GM23338 (cell line): ENCODE measurements at regions not wholly inside any gene's neighbourhood (a gene's known extent, or its start where the extent isn't known, plus 50 kb on each side); places are given as distances from the start of the nearest gene placed in this dataset.

Experiments used
- ATAC-seq: fragments of 200-7000 bp; cut with Tn5 transposase; 3 replicates; pipeline ENCODE4 v1.9.1; 2020
- DNase-seq: peaks from one replicate; pipeline ENCODE4 v3.0.0-alpha.2; 2015; ENCODE audit warnings: low spot score
- H2AFZ ChIP-seq: fragments of 200-600 bp; sonication (generic); 2 replicates; pipeline ENCODE4 v1.8.0; 2016; ENCODE audit warnings: antibody characterized with exemption, mild to moderate bottlenecking, moderate library complexity
- H3F3A ChIP-seq: fragments of 200-600 bp; sonication (generic); replicated peaks from 2 replicates; pipeline ENCODE4 v1.8.0; 2017; ENCODE audit warnings: antibody characterized with exemption, mixed run types, low read depth
- H3K27ac ChIP-seq: fragments of 200-600 bp; sonication (generic); 2 replicates; pipeline ENCODE4 v1.6.1; 2016; ENCODE audit warnings: low read depth
- H3K27me3 ChIP-seq: fragments of 200-600 bp; sonication (generic); 2 replicates; pipeline ENCODE4 v1.8.0; 2016; ENCODE audit warnings: mild to moderate bottlenecking, mixed run types, moderate library complexity; ENCODE audit not compliant: insufficient read depth
- H3K36me3 ChIP-seq: fragments of 200-600 bp; sonication (generic); 2 replicates; pipeline ENCODE4 v1.8.0; 2016; ENCODE audit warnings: mild to moderate bottlenecking; ENCODE audit not compliant: insufficient read depth
- H3K4me1 ChIP-seq: fragments of 200-600 bp; sonication (generic); 2 replicates; pipeline ENCODE4 v1.8.0; 2016; ENCODE audit warnings: mild to moderate bottlenecking, moderate library complexity; ENCODE audit not compliant: insufficient read depth
- H3K4me2 ChIP-seq: fragments of 200-600 bp; sonication (generic); 2 replicates; pipeline ENCODE4 v1.7.1; 2017; ENCODE audit warnings: mixed run types
- H3K4me3 ChIP-seq: fragments of 200-600 bp; sonication (generic); 2 replicates; pipeline ENCODE4 v1.6.1; 2016; ENCODE audit warnings: mixed run types
- H3K79me2 ChIP-seq: fragments of 200-600 bp; sonication (generic); replicated peaks from 2 replicates; pipeline ENCODE4 v1.8.0; 2017; ENCODE audit warnings: mild to moderate bottlenecking; ENCODE audit not compliant: insufficient read depth
- H3K9me2 ChIP-seq: fragments of 200-600 bp; sonication (generic); 2 replicates; pipeline ENCODE4 v1.8.0; 2017; ENCODE audit not compliant: insufficient read depth
- H4K20me1 ChIP-seq: fragments of 200-600 bp; sonication (generic); replicated peaks from 2 replicates; pipeline ENCODE4 v1.8.0; 2017; ENCODE audit warnings: mild to moderate bottlenecking; ENCODE audit not compliant: insufficient read depth
- H3K27ac Mint-ChIP-seq: 2 replicates; pipeline ENCODE4 v1.8.0; 2020; ENCODE audit warnings: inconsistent platforms, mild to moderate bottlenecking, moderate library complexity, mixed read lengths
- H3K27me3 Mint-ChIP-seq: 3 replicates; pipeline ENCODE4 v1.8.0; 2022; ENCODE audit warnings: low read depth, mild to moderate bottlenecking, moderate library complexity, mixed read lengths, inconsistent platforms; ENCODE audit not compliant: insufficient read depth, poor library complexity
- H3K36me3 Mint-ChIP-seq: 3 replicates; pipeline ENCODE4 v1.8.0; 2021; ENCODE audit warnings: low read depth, mild to moderate bottlenecking, inconsistent platforms, moderate library complexity, mixed read lengths
- H3K4me1 Mint-ChIP-seq: 3 replicates; pipeline ENCODE4 v1.8.0; 2020; ENCODE audit warnings: mild to moderate bottlenecking, inconsistent platforms, mixed read lengths
- H3K4me3 Mint-ChIP-seq: 3 replicates; pipeline ENCODE4 v1.8.0; 2021; ENCODE audit warnings: moderate library complexity, mild to moderate bottlenecking, inconsistent platforms, mixed read lengths
- H3K9me3 Mint-ChIP-seq: 3 replicates; pipeline ENCODE4 v1.8.0; 2020; ENCODE audit warnings: moderate library complexity, mild to moderate bottlenecking, inconsistent platforms, mixed read lengths
- CREB1 ChIP-seq: fragments of 250-450 bp; sonication (Bioruptor Pico); IDR thresholded peaks from 2 replicates; pipeline ENCODE4 v1.5.0; 2020; ENCODE audit warnings: low read depth, mild to moderate bottlenecking, moderate library complexity
- CTCF ChIP-seq, 2 experiments: fragments of 200-600 bp in 1 of 2; sonication (generic) in 1 of 2; conservative IDR thresholded peaks; 2 replicates each; pipeline versions ENCODE4 v1.5.1 to v1.6.1; 2016 to 2017; ENCODE audit warnings: antibody characterized with exemption in 2 of 2, low read depth in 2 of 2, mild to moderate bottlenecking in 2 of 2, moderate library complexity in 1 of 2
- ETS1 ChIP-seq: IDR thresholded peaks from 2 replicates; pipeline ENCODE4 v1.6.1; 2016; ENCODE audit warnings: antibody characterized with exemption
- EZH2 ChIP-seq: fragments of 200-600 bp; sonication (generic); IDR thresholded peaks from one replicate; pipeline ENCODE4 v1.8.0; 2017; ENCODE audit warnings: antibody characterized with exemption, mild to moderate bottlenecking, low read depth; ENCODE audit not compliant: unreplicated experiment
- EZH2phosphoT487 ChIP-seq: fragments of 200-600 bp; sonication (generic); IDR thresholded peaks from one replicate; pipeline ENCODE4 v1.8.1; 2018; ENCODE audit warnings: antibody characterized with exemption; ENCODE audit not compliant: unreplicated experiment
- JUNB ChIP-seq: IDR thresholded peaks from one replicate; pipeline ENCODE4 v1.6.1; 2016; ENCODE audit warnings: antibody characterized with exemption; ENCODE audit not compliant: unreplicated experiment
- NANOG ChIP-seq: IDR thresholded peaks from 2 replicates; pipeline ENCODE4 v1.6.1; 2016; ENCODE audit warnings: antibody characterized with exemption, borderline replicate concordance
- POLR2AphosphoS5 ChIP-seq: IDR thresholded peaks from 2 replicates; pipeline ENCODE4 v1.6.1; 2016; ENCODE audit warnings: antibody characterized with exemption, low read depth
- STAT1 ChIP-seq: IDR thresholded peaks from one replicate; pipeline ENCODE4 v1.6.1; 2016; ENCODE audit warnings: antibody characterized with exemption; ENCODE audit not compliant: unreplicated experiment
- ZNF114 ChIP-seq: fragments of 250-450 bp; sonication (Bioruptor Pico); IDR thresholded peaks from 2 replicates; pipeline ENCODE4 v1.5.0; 2020; ENCODE audit warnings: mild to moderate bottlenecking, moderate library complexity
- TF ChIP-seq, protein P1 (sequence below): IDR thresholded peaks from one replicate; pipeline ENCODE4 v1.6.1; 2018; ENCODE audit warnings: antibody characterized with exemption; ENCODE audit not compliant: unreplicated experiment
- TF ChIP-seq, protein P2 (sequence below): fragments of 250-450 bp; sonication (Bioruptor Pico); IDR thresholded peaks from 2 replicates; pipeline ENCODE4 v1.5.0; 2020; ENCODE audit warnings: mild to moderate bottlenecking, moderate library complexity

- TF ChIP-seq JUNB (no peak), NANOG (no peak), ZNF114 (no peak), POLR2AphosphoS5 (no peak), CREB1 (CRISPR knock-in tag) (no peak)
- TF ChIP-seq, protein P1, sequence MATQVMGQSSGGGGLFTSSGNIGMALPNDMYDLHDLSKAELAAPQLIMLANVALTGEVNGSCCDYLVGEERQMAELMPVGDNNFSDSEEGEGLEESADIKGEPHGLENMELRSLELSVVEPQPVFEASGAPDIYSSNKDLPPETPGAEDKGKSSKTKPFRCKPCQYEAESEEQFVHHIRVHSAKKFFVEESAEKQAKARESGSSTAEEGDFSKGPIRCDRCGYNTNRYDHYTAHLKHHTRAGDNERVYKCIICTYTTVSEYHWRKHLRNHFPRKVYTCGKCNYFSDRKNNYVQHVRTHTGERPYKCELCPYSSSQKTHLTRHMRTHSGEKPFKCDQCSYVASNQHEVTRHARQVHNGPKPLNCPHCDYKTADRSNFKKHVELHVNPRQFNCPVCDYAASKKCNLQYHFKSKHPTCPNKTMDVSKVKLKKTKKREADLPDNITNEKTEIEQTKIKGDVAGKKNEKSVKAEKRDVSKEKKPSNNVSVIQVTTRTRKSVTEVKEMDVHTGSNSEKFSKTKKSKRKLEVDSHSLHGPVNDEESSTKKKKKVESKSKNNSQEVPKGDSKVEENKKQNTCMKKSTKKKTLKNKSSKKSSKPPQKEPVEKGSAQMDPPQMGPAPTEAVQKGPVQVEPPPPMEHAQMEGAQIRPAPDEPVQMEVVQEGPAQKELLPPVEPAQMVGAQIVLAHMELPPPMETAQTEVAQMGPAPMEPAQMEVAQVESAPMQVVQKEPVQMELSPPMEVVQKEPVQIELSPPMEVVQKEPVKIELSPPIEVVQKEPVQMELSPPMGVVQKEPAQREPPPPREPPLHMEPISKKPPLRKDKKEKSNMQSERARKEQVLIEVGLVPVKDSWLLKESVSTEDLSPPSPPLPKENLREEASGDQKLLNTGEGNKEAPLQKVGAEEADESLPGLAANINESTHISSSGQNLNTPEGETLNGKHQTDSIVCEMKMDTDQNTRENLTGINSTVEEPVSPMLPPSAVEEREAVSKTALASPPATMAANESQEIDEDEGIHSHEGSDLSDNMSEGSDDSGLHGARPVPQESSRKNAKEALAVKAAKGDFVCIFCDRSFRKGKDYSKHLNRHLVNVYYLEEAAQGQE, result no peak
Observed at GRCh38 chr4:160819791-160820190, 1344.0 kb downstream of the FSTL5 start (continued).

- Histone ChIP-seq H2AFZ (no peak overlapping the region), H3K27ac (no peak overlapping the region), H3F3A (no peaks in the 10 kb centered on the region), H3K4me3 (no peak overlapping the region), H3K4me1 (peaks cover 10% of the 10 kb centered on the region; the same call in 1 of the 2 replicates), H3K4me2 (0 out of 2 replicates have a peak overlapping the region, but pooled peaks have one; percentile 16), H3K27me3 (no peaks in the 10 kb centered on the region), H3K9me2 (no peaks in the 10 kb centered on the region), H4K20me1 (no peaks in the 10 kb centered on the region), H3K36me3 (no peaks in the 10 kb centered on the region), H3K79me2 (no peaks in the 10 kb centered on the region)
- Mint-ChIP-seq H3K4me3 (no peak overlapping the region), H3K27ac (no peak overlapping the region), H3K36me3 (peaks cover 10% of the 10 kb centered on the region; the same call in 2 of the 3 replicates), H3K9me3 (peaks cover 4% of the 10 kb centered on the region; the same call in 2 of the 3 replicates), H3K4me1 (peaks cover 4% of the 10 kb centered on the region; the same call in 2 of the 3 replicates), H3K27me3 (peaks cover 4% of the 10 kb centered on the region)
- DNase-seq (no peak), ATAC-seq (no peak)
- TF ChIP-seq EZH2, result no peak
- TF ChIP-seq EZH2phosphoT487, result no peak
- TF ChIP-seq POLR2AphosphoS5, result no peak
- TF ChIP-seq CREB1 (CRISPR knock-in tag), result no peak
- TF ChIP-seq, protein P2, sequence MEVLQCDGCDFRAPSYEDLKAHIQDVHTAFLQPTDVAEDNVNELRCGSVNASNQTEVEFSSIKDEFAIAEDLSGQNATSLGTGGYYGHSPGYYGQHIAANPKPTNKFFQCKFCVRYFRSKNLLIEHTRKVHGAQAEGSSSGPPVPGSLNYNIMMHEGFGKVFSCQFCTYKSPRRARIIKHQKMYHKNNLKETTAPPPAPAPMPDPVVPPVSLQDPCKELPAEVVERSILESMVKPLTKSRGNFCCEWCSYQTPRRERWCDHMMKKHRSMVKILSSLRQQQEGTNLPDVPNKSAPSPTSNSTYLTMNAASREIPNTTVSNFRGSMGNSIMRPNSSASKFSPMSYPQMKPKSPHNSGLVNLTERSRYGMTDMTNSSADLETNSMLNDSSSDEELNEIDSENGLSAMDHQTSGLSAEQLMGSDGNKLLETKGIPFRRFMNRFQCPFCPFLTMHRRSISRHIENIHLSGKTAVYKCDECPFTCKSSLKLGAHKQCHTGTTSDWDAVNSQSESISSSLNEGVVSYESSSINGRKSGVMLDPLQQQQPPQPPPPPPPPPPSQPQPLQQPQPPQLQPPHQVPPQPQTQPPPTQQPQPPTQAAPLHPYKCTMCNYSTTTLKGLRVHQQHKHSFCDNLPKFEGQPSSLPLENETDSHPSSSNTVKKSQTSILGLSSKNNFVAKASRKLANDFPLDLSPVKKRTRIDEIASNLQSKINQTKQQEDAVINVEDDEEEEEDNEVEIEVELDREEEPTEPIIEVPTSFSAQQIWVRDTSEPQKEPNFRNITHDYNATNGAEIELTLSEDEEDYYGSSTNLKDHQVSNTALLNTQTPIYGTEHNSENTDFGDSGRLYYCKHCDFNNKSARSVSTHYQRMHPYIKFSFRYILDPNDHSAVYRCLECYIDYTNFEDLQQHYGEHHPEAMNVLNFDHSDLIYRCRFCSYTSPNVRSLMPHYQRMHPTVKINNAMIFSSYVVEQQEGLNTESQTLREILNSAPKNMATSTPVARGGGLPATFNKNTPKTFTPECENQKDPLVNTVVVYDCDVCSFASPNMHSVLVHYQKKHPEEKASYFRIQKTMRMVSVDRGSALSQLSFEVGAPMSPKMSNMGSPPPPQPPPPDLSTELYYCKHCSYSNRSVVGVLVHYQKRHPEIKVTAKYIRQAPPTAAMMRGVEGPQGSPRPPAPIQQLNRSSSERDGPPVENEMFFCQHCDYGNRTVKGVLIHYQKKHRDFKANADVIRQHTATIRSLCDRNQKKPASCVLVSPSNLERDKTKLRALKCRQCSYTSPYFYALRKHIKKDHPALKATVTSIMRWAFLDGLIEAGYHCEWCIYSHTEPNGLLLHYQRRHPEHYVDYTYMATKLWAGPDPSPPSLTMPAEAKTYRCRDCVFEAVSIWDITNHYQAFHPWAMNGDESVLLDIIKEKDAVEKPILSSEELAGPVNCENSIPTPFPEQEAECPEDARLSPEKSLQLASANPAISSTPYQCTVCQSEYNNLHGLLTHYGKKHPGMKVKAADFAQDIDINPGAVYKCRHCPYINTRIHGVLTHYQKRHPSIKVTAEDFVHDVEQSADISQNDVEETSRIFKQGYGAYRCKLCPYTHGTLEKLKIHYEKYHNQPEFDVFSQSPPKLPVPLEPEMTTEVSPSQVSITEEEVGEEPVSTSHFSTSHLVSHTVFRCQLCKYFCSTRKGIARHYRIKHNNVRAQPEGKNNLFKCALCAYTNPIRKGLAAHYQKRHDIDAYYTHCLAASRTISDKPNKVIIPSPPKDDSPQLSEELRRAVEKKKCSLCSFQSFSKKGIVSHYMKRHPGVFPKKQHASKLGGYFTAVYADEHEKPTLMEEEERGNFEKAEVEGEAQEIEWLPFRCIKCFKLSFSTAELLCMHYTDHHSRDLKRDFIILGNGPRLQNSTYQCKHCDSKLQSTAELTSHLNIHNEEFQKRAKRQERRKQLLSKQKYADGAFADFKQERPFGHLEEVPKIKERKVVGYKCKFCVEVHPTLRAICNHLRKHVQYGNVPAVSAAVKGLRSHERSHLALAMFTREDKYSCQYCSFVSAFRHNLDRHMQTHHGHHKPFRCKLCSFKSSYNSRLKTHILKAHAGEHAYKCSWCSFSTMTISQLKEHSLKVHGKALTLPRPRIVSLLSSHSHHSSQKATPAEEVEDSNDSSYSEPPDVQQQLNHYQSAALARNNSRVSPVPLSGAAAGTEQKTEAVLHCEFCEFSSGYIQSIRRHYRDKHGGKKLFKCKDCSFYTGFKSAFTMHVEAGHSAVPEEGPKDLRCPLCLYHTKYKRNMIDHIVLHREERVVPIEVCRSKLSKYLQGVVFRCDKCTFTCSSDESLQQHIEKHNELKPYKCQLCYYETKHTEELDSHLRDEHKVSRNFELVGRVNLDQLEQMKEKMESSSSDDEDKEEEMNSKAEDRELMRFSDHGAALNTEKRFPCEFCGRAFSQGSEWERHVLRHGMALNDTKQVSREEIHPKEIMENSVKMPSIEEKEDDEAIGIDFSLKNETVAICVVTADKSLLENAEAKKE, result no peak
- no peak for TF ChIP-seq JUNB
- no peak for TF ChIP-seq ZNF114
- no peak for TF ChIP-seq ETS1
- TF ChIP-seq STAT1, result no peak
- TF ChIP-seq CTCF (conservative IDR thresholded peaks at IDR 0.05; ENCODE audit: low read depth in 2 of 2), result no peak
- no peak for TF ChIP-seq NANOG
Observed at GRCh38 chr4:160824481-160824880, 1339.3 kb downstream of the FSTL5 start.
